ENCODE measurements at regions not wholly inside any gene's neighbourhood (a gene's known extent, or its start where the extent isn't known, plus 50 kb on each side); places are given as distances from the start of the nearest gene placed in this dataset.

- no peak for TF ChIP-seq GATA2 (IDR thresholded peaks at IDR 0.05; ENCODE audit: low read depth, low read length)
- TF ChIP-seq GATA3 (IDR thresholded peaks at IDR 0.05; ENCODE audit: low read depth, low read length) = no peak
These were observed 1216.3 kb upstream of the GOT2 start for GRCh38 chr16:59950431-59950830.

Data from SH-SY5Y (cell line).